ENCODE measurements at regions not wholly inside any gene's neighbourhood (a gene's known extent, or its start where the extent isn't known, plus 50 kb on each side); places are given as distances from the start of the nearest gene placed in this dataset.

GRCh38 chr2:150174971-150175421 lies 312.5 kb downstream of the RND3 start:
- intact Hi-C loops (cut with micrococcal nuclease; ENCODE audit: unreplicated experiment): no loop called here
- Mint-ChIP-seq H3K27me3 (ENCODE audit: unreplicated experiment) (no peaks in the 10 kb centered on the region), H3K27ac (ENCODE audit: unreplicated experiment) (peak overlapping the region; percentile 70), H3K9me3 (ENCODE audit: low read depth, unreplicated experiment) (peaks cover 3% of the 10 kb centered on the region), H3K4me3 (ENCODE audit: low read depth, unreplicated experiment) (no peak overlapping the region), H3K36me3 (ENCODE audit: insufficient read depth, unreplicated experiment) (no peaks in the 10 kb centered on the region), H3K4me1 (ENCODE audit: low read depth, unreplicated experiment) (peaks cover 57% of the 10 kb centered on the region)
- BruUV-seq (replicated peaks): no TSS peak
- CTCF ChIA-PET: interaction anchor here (1.0 to 1.5 kb wide), 2 partner anchors 32 to 34 kb away, joined by 3 read pairs; no protein-coding TSS in a partner anchor
- no peak for DNase-seq
- no peak for TF ChIP-seq CTCF (IDR thresholded peaks at IDR 0.05; ENCODE audit: unreplicated experiment)

GRCh38 chr2:150174056-150174805 lies 313.2 kb downstream of the RND3 start:
- Mint-ChIP-seq H3K36me3 (ENCODE audit: insufficient read depth, unreplicated experiment) (no peaks in the 10 kb centered on the region), H3K27ac (ENCODE audit: unreplicated experiment) (peak overlapping the region; percentile 17), H3K9me3 (ENCODE audit: low read depth, unreplicated experiment) (peaks cover 3% of the 10 kb centered on the region), H3K27me3 (ENCODE audit: unreplicated experiment) (no peaks in the 10 kb centered on the region), H3K4me1 (ENCODE audit: low read depth, unreplicated experiment) (peaks cover 64% of the 10 kb centered on the region), H3K4me3 (ENCODE audit: low read depth, unreplicated experiment) (no peak overlapping the region)
- CTCF ChIA-PET: interaction anchor here (1.5 kb wide), 1 partner anchor 33 kb away, joined by 3 read pairs; no protein-coding TSS in a partner anchor
- no peak for DNase-seq
- TF ChIP-seq CTCF (IDR thresholded peaks at IDR 0.05; ENCODE audit: unreplicated experiment): no peak
- no TSS peak for BruUV-seq (replicated peaks)
- intact Hi-C loops (cut with micrococcal nuclease; ENCODE audit: unreplicated experiment): no loop called here

- Mint-ChIP-seq H3K4me3 (ENCODE audit: low read depth, unreplicated experiment) (no peak overlapping the region), H3K9me3 (ENCODE audit: low read depth, unreplicated experiment) (peaks cover 3% of the 10 kb centered on the region), H3K4me1 (ENCODE audit: low read depth, unreplicated experiment) (peaks cover 64% of the 10 kb centered on the region), H3K27ac (ENCODE audit: unreplicated experiment) (no peak overlapping the region), H3K27me3 (ENCODE audit: unreplicated experiment) (no peaks in the 10 kb centered on the region), H3K36me3 (ENCODE audit: insufficient read depth, unreplicated experiment) (peaks cover 13% of the 10 kb centered on the region)
- CTCF ChIA-PET: interaction anchor here (0.6 kb wide), 1 partner anchor 19 kb away, joined by 3 read pairs; no protein-coding TSS in a partner anchor
- DNase-seq: no peak
- intact Hi-C loops (cut with micrococcal nuclease; ENCODE audit: unreplicated experiment): no loop called here
- no TSS peak for BruUV-seq (replicated peaks)
- TF ChIP-seq CTCF (IDR thresholded peaks at IDR 0.05; ENCODE audit: unreplicated experiment): no peak
Observed at GRCh38 chr2:150171065-150171548, 316.4 kb downstream of the RND3 start.

DNA sequence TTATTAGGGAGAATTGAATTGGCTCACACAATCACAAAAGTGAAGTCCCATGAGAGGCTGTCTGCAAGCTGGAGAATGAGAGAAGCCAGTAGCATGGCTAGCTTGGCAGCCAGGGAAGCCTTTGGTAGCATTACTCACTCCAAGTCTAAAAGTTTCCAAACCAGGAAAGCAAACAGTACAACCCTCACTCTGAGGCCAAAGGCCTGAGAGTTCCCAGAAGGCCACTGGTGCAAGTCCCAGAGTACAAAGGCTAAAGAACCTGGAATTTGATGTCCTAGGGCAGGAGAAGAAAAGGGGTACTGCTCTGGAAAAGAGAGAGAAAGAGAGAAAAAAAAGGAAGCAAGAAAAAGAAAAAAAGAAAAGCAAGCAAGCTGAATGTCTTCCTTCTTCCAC lies 318.2 kb downstream of the RND3 start:
- peaks cover 18% of the 10 kb centered on the region for H3K36me3 Mint-ChIP-seq (ENCODE audit: insufficient read depth, unreplicated experiment)
- peaks cover 3% of the 10 kb centered on the region for H3K9me3 Mint-ChIP-seq (ENCODE audit: low read depth, unreplicated experiment)
- TF ChIP-seq CTCF (IDR thresholded peaks at IDR 0.05; ENCODE audit: unreplicated experiment): no peak
- CTCF ChIA-PET: no interaction called here
- no peak for DNase-seq
- BruUV-seq (replicated peaks): no TSS peak
- no peak overlapping the region for H3K27ac Mint-ChIP-seq (ENCODE audit: unreplicated experiment)
- peaks cover 67% of the 10 kb centered on the region for H3K4me1 Mint-ChIP-seq (ENCODE audit: low read depth, unreplicated experiment)
- H3K4me3 Mint-ChIP-seq (ENCODE audit: low read depth, unreplicated experiment): no peak overlapping the region
- no peaks in the 10 kb centered on the region for H3K27me3 Mint-ChIP-seq (ENCODE audit: unreplicated experiment)
- intact Hi-C loops (cut with micrococcal nuclease; ENCODE audit: unreplicated experiment): loop anchor here (10.0 kb wide), 1 partner anchor 244 kb away; no protein-coding TSS in a partner anchor

All from Calu3 (cell line).